A673 (cell line): ENCODE measurements at regions not wholly inside any gene's neighbourhood (a gene's known extent, or its start where the extent isn't known, plus 50 kb on each side); places are given as distances from the start of the nearest gene placed in this dataset.

Experiments
- CTCF ChIP-seq: fragments of 300-800, 200-600 bp; sonication (generic); conservative IDR thresholded peaks from 2 replicates; pipeline ENCODE4 v1.5.1; 2017; ENCODE audit warnings: low read depth, mild to moderate bottlenecking, antibody characterized with exemption, low read length, moderate library complexity, mixed read lengths
- EZH2 ChIP-seq: fragments of 200-600 bp; sonication (generic); IDR thresholded peaks from 2 replicates; pipeline ENCODE4 v1.6.1; 2017; ENCODE audit warnings: borderline replicate concordance, low read depth, mild to moderate bottlenecking, mixed read lengths, antibody characterized with exemption, low read length; ENCODE audit not compliant: poor library complexity, severe bottlenecking

- TF ChIP-seq CTCF (no peak), EZH2 (no peak)
These were observed 684.8 kb upstream of the CCNG1 start for GRCh38 chr5:162752612-162753011.
